ENCODE measurements at regions not wholly inside any gene's neighbourhood (a gene's known extent, or its start where the extent isn't known, plus 50 kb on each side); places are given as distances from the start of the nearest gene placed in this dataset.

DNA sequence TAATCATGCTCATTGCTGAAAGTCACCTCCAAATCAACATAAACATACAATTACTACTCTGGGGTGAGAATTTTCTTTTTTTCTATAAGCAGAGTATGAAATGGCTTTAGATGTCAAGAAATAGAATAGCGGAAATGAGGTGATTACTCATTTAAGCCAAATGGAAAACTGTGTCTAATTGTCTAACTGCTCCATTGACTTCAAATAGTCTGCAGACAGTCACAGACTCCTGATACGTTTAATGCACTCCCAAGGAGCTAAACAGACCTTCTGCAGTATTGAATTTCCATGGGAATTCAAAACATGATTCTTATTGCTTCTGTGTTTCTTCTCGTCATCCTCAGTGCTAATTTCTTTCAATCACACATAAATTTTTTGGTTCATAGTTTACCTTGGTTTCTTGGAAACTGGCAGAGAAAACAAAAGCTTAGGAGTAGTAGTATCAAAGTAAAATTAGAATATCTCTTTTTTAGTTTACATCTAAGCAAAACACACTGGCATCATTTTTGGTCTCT lies 865.2 kb upstream of the SLC10A2 start:
- POLR2A ChIA-PET: no interaction called here
- no peak for DNase-seq
- H3K4me3 Mint-ChIP-seq: no peak overlapping the region
- no peak overlapping the region for H3K27ac ChIP-seq (ENCODE audit: low read depth, low read length)
- no peaks in the 10 kb centered on the region for H3K9me3 ChIP-seq (ENCODE audit: control insufficient read depth in 2 of 3, low read length in 3 of 3)
- no peaks in the 10 kb centered on the region for H3K36me3 ChIP-seq (ENCODE audit: control insufficient read depth in 2 of 3, insufficient read depth in 3 of 3, low read length in 3 of 3)
- intact Hi-C loops (cut with micrococcal nuclease): no loop called here
- CTCF ChIA-PET: interaction anchor here (1.6 kb wide), 1 partner anchor 8 kb away, joined by 3 read pairs; no protein-coding TSS in a partner anchor
- H3K9me3 Mint-ChIP-seq: peaks cover 0 to 11% (median 2%) of the 10 kb centered on the region in 11 donors
- H3K36me3 Mint-ChIP-seq: no peaks in the 10 kb centered on the region
- no peaks in the 10 kb centered on the region for H3K27me3 Mint-ChIP-seq
- H3K27ac Mint-ChIP-seq: no peak overlapping the region
- H3K4me3 ChIP-seq (ENCODE audit: low read length): no peak overlapping the region
- no peaks in the 10 kb centered on the region for H3K4me1 Mint-ChIP-seq
- H3K4me1 ChIP-seq (ENCODE audit: control insufficient read depth in 2 of 2, insufficient read depth in 2 of 2, low read length in 2 of 2): no peaks in the 10 kb centered on the region
- H3K27me3 ChIP-seq (ENCODE audit: control insufficient read depth in 2 of 2, insufficient read depth in 2 of 2, low read length in 2 of 2): no peaks in the 10 kb centered on the region
- ATAC-seq: no peak

- Mint-ChIP-seq H3K4me1 (no peaks in the 10 kb centered on the region), H3K4me3 (no peak overlapping the region), H3K27me3 (no peaks in the 10 kb centered on the region), H3K36me3 (no peaks in the 10 kb centered on the region), H3K9me3 (peaks cover 0 to 9% (median 2%) of the 10 kb centered on the region in 11 donors), H3K27ac (no peak overlapping the region)
- H3K36me3 ChIP-seq (ENCODE audit: control insufficient read depth in 2 of 3, insufficient read depth in 3 of 3, low read length in 3 of 3): no peaks in the 10 kb centered on the region
- H3K4me3 ChIP-seq (ENCODE audit: low read length): no peak overlapping the region
- H3K27me3 ChIP-seq (ENCODE audit: control insufficient read depth in 2 of 2, insufficient read depth in 2 of 2, low read length in 2 of 2): no peaks in the 10 kb centered on the region
- no peaks in the 10 kb centered on the region for H3K9me3 ChIP-seq (ENCODE audit: control insufficient read depth in 2 of 3, low read length in 3 of 3)
- no peak for DNase-seq
- intact Hi-C loops (cut with micrococcal nuclease): no loop called here
- H3K4me1 ChIP-seq (ENCODE audit: control insufficient read depth in 2 of 2, insufficient read depth in 2 of 2, low read length in 2 of 2): no peaks in the 10 kb centered on the region
- ChIA-PET CTCF (interaction anchor here (0.6 kb wide), 1 partner anchor 58 kb away, joined by 3 read pairs; no protein-coding TSS in a partner anchor), POLR2A (no interaction called here)
- H3K27ac ChIP-seq (ENCODE audit: low read depth, low read length): no peak overlapping the region
- no peak for ATAC-seq
These were observed 859.9 kb upstream of the SLC10A2 start for GRCh38 chr13:103926118-103926517.

DNA sequence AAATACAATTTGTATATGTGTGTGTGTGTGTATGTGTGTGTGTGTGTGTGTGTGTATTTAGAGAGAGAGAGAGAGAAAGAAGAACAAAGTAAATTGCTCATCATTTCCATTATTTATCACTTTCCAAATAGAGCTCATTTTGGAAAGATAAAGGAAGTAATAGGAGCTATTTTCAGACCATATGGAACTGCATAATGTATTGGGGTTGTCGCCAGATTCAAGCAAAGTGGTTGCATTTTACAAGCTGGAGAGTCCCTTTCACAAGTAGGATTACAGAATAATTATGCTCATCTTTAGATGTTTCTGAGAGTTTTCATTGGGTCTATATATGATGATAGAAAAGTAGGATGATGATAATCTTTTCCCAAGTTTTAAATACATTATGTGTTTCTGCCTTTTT lies 842.7 kb upstream of the SLC10A2 start:
- POLR2A ChIA-PET: no interaction called here
- intact Hi-C loops (cut with micrococcal nuclease): no loop called here
- no peak for DNase-seq
- no peak overlapping the region for H3K4me3 Mint-ChIP-seq
- Histone ChIP-seq H3K36me3 (ENCODE audit: control insufficient read depth in 2 of 3, insufficient read depth in 3 of 3, low read length in 3 of 3) (no peaks in the 10 kb centered on the region), H3K27ac (ENCODE audit: low read depth, low read length) (no peak overlapping the region), H3K4me3 (ENCODE audit: low read length) (no peak overlapping the region), H3K4me1 (ENCODE audit: control insufficient read depth in 2 of 2, insufficient read depth in 2 of 2, low read length in 2 of 2) (no peaks in the 10 kb centered on the region), H3K9me3 (ENCODE audit: control insufficient read depth in 2 of 3, low read length in 3 of 3) (no peaks in the 10 kb centered on the region), H3K27me3 (ENCODE audit: control insufficient read depth in 2 of 2, insufficient read depth in 2 of 2, low read length in 2 of 2) (no peaks in the 10 kb centered on the region)
- H3K9me3 Mint-ChIP-seq: peaks cover 0 to 4% (median 0%) of the 10 kb centered on the region in 11 donors
- H3K27me3 Mint-ChIP-seq: no peaks in the 10 kb centered on the region
- H3K4me1 Mint-ChIP-seq: no peaks in the 10 kb centered on the region
- H3K36me3 Mint-ChIP-seq: peaks cover 0 to 3% (median 0%) of the 10 kb centered on the region in 5 donors
- CTCF ChIA-PET: no interaction called here
- no peak overlapping the region for H3K27ac Mint-ChIP-seq
- no peak for ATAC-seq

- Mint-ChIP-seq H3K9me3 (peaks cover 0 to 4% (median 0%) of the 10 kb centered on the region in 11 donors), H3K27me3 (no peaks in the 10 kb centered on the region), H3K36me3 (peaks cover 0 to 3% (median 0%) of the 10 kb centered on the region in 5 donors), H3K27ac (no peak overlapping the region), H3K4me1 (no peaks in the 10 kb centered on the region), H3K4me3 (no peak overlapping the region)
- Histone ChIP-seq H3K9me3 (ENCODE audit: control insufficient read depth in 2 of 3, low read length in 3 of 3) (no peaks in the 10 kb centered on the region), H3K4me3 (ENCODE audit: low read length) (no peak overlapping the region), H3K27ac (ENCODE audit: low read depth, low read length) (no peak overlapping the region), H3K36me3 (ENCODE audit: control insufficient read depth in 2 of 3, insufficient read depth in 3 of 3, low read length in 3 of 3) (no peaks in the 10 kb centered on the region), H3K4me1 (ENCODE audit: control insufficient read depth in 2 of 2, insufficient read depth in 2 of 2, low read length in 2 of 2) (no peaks in the 10 kb centered on the region), H3K27me3 (ENCODE audit: control insufficient read depth in 2 of 2, insufficient read depth in 2 of 2, low read length in 2 of 2) (no peaks in the 10 kb centered on the region)
- ATAC-seq (no peak), DNase-seq (no peak)
- ChIA-PET CTCF (no interaction called here), POLR2A (no interaction called here)
- intact Hi-C loops (cut with micrococcal nuclease): no loop called here
These were observed 842.1 kb upstream of the SLC10A2 start for GRCh38 chr13:103908274-103908673.

DNA sequence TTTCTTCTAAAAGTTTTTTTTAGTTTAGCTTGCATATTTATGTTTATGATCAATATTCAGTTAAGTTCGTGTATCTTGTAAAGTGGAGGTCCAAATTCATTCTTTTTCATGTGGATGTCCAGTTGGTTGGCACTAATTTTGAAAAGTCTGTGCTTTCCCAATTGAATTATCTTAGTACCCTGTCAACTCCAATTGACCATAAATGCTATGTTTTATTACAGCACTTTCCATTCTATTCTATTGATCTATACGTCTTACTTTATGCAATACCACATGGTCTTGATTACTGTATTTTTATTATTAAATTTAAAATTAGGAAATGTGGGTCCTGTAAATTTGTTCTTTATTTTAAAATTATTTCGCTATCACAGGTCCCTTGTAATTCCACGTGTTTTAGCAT lies 837.6 kb upstream of the SLC10A2 start:
- Histone ChIP-seq H3K36me3 (ENCODE audit: control insufficient read depth in 2 of 3, insufficient read depth in 3 of 3, low read length in 3 of 3) (no peaks in the 10 kb centered on the region), H3K27ac (ENCODE audit: low read depth, low read length) (no peak overlapping the region), H3K4me3 (ENCODE audit: low read length) (no peak overlapping the region), H3K9me3 (ENCODE audit: control insufficient read depth in 2 of 3, low read length in 3 of 3) (no peaks in the 10 kb centered on the region), H3K27me3 (ENCODE audit: control insufficient read depth in 2 of 2, insufficient read depth in 2 of 2, low read length in 2 of 2) (no peaks in the 10 kb centered on the region), H3K4me1 (ENCODE audit: control insufficient read depth in 2 of 2, insufficient read depth in 2 of 2, low read length in 2 of 2) (no peaks in the 10 kb centered on the region)
- Mint-ChIP-seq H3K9me3 (peaks cover 0 to 14% (median 1%) of the 10 kb centered on the region in 11 donors), H3K4me3 (no peak overlapping the region), H3K27me3 (no peaks in the 10 kb centered on the region), H3K36me3 (peaks cover 0 to 3% (median 0%) of the 10 kb centered on the region in 5 donors), H3K4me1 (no peaks in the 10 kb centered on the region), H3K27ac (no peak overlapping the region)
- no peak for ATAC-seq
- intact Hi-C loops (cut with micrococcal nuclease): no loop called here
- POLR2A ChIA-PET: no interaction called here
- DNase-seq: no peak
- CTCF ChIA-PET: no interaction called here

DNA sequence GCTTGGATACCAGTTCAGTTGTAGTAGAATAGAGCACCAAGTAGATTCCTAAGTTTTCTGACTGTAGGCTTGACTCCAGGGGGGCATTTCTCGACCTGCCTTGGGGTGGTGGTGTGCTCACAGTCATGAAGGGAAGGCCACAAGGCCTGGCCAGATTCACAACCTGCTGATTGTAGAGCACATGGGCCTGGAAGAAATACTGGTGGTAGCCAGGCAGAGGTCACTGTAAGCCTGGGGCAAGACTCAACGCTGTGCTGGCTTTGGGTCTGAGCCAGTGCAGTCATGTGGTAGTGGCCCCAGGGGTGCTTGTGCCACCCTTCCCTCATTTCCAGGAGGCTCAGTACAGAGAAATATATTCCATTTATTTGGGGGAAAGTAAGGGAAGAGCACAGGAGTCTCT lies 832.3 kb upstream of the SLC10A2 start:
- Mint-ChIP-seq H3K4me1 (no peaks in the 10 kb centered on the region), H3K4me3 (no peak overlapping the region), H3K36me3 (no peaks in the 10 kb centered on the region), H3K27me3 (no peaks in the 10 kb centered on the region), H3K9me3 (peaks cover 0 to 10% (median 0%) of the 10 kb centered on the region in 11 donors), H3K27ac (no peak overlapping the region)
- CTCF ChIA-PET: no interaction called here
- DNase-seq: no peak
- Histone ChIP-seq H3K36me3 (ENCODE audit: control insufficient read depth in 2 of 3, insufficient read depth in 3 of 3, low read length in 3 of 3) (no peaks in the 10 kb centered on the region), H3K27ac (ENCODE audit: low read depth, low read length) (no peak overlapping the region), H3K4me1 (ENCODE audit: control insufficient read depth in 2 of 2, insufficient read depth in 2 of 2, low read length in 2 of 2) (no peaks in the 10 kb centered on the region), H3K27me3 (ENCODE audit: control insufficient read depth in 2 of 2, insufficient read depth in 2 of 2, low read length in 2 of 2) (no peaks in the 10 kb centered on the region), H3K4me3 (ENCODE audit: low read length) (no peak overlapping the region), H3K9me3 (ENCODE audit: control insufficient read depth in 2 of 3, low read length in 3 of 3) (no peaks in the 10 kb centered on the region)
- POLR2A ChIA-PET: no interaction called here
- intact Hi-C loops (cut with micrococcal nuclease): no loop called here
- no peak for ATAC-seq

GRCh38 chr13:103895835-103896531 lies 829.8 kb upstream of the SLC10A2 start:
- no peaks in the 10 kb centered on the region for H3K36me3 Mint-ChIP-seq
- Histone ChIP-seq H3K27me3 (ENCODE audit: control insufficient read depth in 2 of 2, insufficient read depth in 2 of 2, low read length in 2 of 2) (no peaks in the 10 kb centered on the region), H3K27ac (ENCODE audit: low read depth, low read length) (no peak overlapping the region), H3K36me3 (ENCODE audit: control insufficient read depth in 2 of 3, insufficient read depth in 3 of 3, low read length in 3 of 3) (no peaks in the 10 kb centered on the region), H3K9me3 (ENCODE audit: control insufficient read depth in 2 of 3, low read length in 3 of 3) (no peaks in the 10 kb centered on the region), H3K4me3 (ENCODE audit: low read length) (no peak overlapping the region), H3K4me1 (ENCODE audit: control insufficient read depth in 2 of 2, insufficient read depth in 2 of 2, low read length in 2 of 2) (no peaks in the 10 kb centered on the region)
- H3K9me3 Mint-ChIP-seq: peaks cover 0 to 10% (median 0%) of the 10 kb centered on the region in 11 donors
- ATAC-seq: no peak
- ChIA-PET POLR2A (no interaction called here), CTCF (no interaction called here)
- H3K27me3 Mint-ChIP-seq: no peaks in the 10 kb centered on the region
- peaks cover 0 to 2% (median 0%) of the 10 kb centered on the region in 7 donors for H3K4me1 Mint-ChIP-seq
- no peak for DNase-seq
- no peak overlapping the region for H3K4me3 Mint-ChIP-seq
- no peak overlapping the region for H3K27ac Mint-ChIP-seq
- intact Hi-C loops (cut with micrococcal nuclease): no loop called here
